A172 (cell line): ENCODE measurements at regions not wholly inside any gene's neighbourhood (a gene's known extent, or its start where the extent isn't known, plus 50 kb on each side); places are given as distances from the start of the nearest gene placed in this dataset.
"Not testable (repeated sequence)": the region's sequence is repeated elsewhere in the genome, so short reads cannot be mapped to it uniquely, and the experiment has no call there.

Experiments
- DNase-seq: peaks from one replicate; pipeline ENCODE4 v3.0.0-alpha.2; 2015; ENCODE audit warnings: low spot score

DNA sequence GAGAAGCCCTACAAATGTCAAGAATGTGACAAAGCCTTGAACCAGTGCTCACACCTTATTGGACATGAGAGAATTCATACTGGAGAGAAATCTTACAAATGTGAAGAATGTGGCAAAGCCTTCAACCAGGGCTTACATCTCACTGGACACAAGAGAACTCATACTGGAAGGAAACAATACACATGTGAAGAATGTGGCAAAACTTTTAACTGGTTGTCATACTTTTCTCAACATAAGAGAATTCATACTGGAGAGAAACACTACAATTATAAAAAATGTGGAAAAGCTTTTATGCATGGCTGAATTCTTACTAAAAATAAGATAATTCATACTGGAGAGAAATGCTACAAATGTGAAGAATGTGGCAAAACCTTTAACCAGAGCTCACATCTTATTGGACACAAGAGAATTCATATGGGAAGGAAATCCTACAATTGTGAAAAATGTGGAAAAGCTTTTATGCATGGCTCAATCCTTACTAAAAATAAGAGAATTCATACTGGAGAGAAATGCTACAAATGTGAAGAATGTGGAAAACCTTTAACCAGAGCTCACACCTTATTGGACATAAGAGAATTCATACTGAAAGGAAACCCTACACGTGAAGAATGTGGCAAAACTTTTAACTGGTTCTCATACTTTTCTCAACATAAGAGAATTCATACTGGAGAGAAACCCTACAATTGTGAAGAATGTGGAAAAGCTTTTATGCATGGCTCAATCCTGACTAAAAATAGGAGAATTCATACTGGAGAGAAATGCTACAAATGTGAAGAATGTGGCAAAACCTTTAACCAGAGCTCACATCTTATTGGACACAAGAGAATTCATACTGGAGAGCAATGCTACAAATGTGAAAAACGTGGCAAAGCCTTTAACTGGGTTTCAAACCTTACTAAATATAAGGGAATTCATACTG, 350.6 kb upstream of the NUPR2 start:
- DNase-seq, result not testable (repeated sequence)

DNA sequence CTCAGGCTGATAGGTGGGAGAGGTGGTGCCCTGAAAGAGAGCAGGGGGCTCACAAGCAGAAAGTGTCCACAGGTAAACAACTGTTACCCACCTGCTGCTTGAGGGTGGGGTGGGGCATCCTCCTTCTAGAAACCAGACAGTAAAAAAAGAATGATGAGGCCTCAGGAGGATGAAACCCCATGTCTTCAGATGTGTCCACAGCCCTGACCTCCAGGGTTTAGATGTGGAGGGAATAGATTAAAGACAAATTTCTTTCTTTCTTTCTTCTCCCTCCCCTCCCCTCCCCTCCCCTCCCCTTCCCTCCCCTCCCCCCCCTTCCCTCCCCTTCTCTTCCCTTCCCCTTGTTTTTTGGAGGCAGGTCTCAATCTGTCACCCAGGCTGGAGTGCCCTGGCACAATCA, 333.5 kb upstream of the NUPR2 start:
- no peak for DNase-seq

DNA sequence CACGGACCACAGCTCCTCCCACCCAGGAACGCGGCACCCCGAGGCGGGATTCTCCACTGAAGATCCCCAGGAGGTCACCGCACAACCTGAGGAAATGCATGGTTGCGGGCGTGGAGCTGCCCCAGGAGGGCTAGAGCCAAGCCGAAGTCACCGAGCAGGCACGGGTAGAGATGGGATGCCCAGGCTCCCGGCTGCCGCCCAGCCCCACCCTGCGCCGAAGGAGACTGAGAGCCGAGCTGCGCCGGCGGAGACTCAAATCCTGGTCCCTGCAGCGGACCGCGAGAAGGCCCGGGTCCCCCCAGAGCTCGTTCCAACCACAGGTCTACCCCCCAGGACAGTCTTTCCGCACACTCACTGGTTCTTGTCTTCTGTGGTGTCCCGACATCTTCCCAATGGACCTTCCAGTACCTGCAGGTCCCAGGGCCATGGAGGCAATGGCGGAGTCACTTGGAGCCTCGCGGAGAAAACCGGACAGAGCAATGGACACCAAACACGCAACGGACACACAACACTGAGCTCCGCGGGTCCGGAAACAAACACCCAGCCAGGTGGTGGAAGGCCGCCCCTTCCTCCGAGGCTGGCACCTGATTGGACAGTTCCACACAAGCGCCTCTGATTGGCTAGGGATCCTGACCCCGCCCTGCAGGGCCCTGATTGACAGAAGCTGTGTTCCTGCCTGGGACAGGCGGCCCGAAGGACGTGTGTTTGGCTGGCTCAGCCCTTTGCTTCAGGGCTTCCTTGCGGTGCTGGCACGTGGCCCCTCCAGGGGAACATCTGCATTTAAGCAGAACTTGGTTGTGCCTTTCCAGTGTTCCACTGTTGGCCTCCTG, 331.9 kb upstream of the NUPR2 start:
- DNase-seq, result no peak

DNA sequence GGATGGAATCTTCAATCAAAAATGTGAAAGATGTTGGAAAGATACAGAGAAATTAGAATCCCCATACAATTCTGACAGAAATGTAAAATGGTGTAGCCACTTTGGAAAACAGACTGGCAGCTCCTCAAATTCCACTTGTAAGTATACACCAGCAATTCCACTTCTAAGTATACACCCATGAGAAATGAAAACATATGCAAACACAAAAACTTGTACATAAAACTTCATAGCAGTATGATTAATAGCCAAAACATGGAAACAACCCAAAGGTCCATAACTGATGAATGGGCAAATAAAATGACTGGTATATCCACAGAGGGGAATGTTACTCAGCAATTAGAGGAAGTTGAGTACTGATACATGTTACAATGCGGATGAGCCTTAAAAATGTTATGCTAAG, 304.3 kb upstream of the NUPR2 start:
- not testable (repeated sequence) for DNase-seq

DNA sequence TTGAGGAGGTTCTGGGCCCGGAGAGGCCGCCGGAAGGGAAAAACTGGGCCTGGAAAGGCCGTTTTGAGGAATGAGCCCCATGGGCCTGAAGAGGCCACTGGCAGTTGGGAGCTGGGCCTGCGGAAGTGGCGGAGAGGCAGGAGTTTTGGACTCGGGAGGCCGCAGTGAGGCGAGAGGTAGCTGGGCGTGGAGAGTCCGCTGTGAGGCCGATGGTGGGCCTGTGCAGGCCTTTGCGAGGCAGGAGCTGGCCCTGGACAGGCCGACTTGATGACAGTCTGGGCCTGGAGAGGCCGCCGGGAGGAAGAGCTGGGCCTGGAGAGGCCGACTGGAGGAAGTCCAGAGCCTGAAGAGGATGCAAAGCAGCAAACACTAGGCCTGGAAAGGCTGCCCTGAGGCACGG, 259.0 kb upstream of the NUPR2 start:
- no peak for DNase-seq

DNA sequence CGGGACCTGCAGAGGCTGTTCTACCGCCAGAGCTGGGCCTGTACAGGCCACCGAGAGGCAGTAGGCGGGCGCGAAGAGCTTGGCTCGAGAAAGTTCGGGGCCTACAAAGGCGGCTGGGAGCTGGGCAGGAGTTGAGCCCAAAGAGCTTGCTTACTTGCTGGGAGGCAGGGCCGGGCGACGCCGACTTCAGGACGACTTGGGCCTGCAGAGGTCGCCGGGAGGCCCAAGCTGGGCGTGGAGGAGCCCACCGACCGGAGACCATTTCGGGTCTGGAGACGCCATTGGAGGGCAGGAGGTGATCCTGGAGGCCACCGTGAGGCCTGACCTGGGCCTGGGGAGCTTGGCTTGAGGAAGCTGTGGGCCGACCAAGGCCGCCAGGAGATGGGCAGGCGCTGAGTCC, 258.4 kb upstream of the NUPR2 start:
- DNase-seq, result not testable (repeated sequence)

DNA sequence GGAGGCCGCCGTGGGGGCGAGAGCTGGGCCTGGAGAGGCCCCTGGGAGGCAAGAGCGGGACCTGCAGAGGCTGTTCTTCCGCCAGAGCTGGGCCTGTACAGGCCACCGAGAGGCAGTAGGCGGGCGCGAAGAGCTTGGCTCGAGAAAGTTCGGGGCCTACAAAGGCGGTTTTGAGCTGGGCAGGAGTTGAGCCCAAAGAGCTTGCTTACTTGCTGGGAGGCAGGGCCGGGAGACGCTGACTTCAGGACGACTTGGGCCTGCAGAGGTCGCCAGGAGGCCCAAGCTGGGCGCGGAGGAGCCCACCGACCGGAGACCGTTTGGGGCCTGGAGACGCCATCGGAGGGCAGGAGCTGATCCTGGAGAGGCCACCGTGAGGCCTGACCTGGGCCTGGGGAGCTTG, 257.1 kb upstream of the NUPR2 start:
- peak; percentile 56 for DNase-seq

DNA sequence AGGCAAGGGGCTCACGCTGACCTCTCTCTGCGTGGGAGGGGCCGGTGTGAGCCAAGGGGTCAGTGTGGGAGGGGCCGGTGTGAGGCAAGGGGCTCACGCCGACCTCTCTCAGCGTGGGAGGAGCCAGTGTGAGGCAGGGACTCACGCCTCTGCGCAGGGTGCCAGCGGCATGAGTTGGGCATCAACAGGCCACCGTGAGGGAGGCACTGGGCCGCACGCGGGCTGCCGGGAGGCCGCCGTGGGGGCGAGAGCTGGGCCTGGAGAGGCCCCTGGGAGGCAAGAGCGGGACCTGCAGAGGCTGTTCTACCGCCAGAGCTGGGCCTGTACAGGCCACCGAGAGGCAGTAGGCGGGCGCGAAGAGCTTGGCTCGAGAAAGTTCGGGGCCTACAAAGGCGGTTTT, 255.6 kb upstream of the NUPR2 start:
- DNase-seq, result not testable (repeated sequence)

DNA sequence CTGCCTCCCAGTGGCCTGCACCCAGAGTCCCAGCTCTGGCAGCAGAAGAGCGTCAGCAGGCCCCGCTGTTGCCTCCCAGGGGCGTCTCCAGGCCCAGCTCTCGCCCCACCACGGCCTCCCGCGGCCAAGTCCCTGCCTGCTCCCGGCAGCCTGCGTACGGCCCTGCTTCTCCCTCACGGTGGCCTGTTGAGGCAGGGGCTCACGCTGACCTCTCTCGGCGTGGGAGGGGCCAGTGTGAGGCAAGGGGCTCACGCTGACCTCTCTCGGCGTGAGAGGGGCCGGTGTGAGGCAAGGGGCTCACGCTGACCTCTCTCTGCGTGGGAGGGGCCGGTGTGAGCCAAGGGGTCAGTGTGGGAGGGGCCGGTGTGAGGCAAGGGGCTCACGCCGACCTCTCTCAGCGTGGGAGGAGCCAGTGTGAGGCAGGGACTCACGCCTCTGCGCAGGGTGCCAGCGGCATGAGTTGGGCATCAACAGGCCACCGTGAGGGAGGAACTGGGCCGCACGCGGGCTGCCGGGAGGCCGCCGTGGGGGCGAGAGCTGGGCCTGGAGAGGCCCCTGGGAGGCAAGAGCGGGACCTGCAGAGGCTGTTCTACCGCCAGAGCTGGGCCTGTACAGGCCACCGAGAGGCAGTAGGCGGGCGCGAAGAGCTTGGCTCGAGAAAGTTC, 254.1 kb upstream of the NUPR2 start:
- not testable (repeated sequence) for DNase-seq

DNA sequence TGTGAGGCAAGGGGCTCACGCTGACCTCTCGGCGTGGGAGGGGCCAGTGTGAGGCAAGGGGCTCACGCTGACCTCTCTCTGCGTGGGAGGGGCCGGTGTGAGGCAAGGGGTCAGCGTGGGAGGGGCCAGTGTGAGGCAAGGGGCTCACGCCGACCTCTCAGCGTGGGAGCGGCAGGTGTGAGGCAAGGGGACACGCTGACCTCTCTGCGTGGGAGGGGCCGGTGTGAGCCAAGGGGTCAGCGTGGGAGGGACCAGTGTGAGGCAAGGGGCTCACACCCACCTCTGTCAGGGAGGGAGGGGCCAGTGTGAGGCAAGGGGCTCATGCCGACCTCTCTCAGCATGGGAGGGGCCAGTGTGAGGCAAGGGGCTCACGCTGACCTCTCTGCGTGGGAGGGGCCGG, 251.7 kb upstream of the NUPR2 start:
- DNase-seq, result not testable (repeated sequence)

DNA sequence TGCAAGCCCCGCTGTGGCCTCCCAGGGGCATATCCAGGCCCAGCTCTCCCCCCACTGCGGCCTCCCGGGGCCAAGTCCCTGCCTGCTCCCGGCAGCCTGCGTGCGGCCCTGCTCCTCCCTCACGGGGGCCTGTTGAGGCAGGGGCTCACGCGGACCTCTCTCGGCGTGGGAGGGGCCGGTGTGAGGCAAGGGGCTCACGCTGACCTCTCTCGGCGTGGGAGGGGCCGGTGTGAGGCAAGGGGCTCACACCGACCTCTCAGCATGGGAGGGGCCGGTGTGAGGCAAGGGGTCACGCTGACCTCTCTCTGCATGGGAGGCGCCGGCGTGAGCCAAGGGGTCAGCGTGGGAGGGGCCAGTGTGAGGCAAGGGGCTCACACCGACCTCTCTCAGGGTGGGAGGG, 251.2 kb upstream of the NUPR2 start:
- DNase-seq, result not testable (repeated sequence)

DNA sequence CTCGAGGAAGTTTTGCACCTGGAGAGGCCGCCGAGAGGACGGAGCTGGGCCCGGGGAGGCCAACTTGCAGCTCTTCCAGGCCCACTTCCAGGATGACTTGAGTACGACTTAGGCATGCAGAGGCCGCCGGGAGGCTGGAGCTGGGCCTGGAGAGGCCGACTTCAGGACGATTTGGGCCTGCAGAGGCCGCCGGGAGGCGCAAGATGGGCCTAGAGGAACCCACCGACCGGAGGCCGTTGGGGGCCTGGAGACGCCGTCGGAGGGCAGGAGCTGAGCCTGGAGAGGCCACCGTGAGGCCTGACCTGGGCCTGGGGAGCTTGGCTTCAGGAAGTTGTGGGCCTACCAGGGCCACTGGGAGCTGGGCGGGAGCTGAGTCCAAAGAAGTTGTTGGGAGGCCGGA, 250.5 kb upstream of the NUPR2 start:
- DNase-seq, result not testable (repeated sequence)

DNA sequence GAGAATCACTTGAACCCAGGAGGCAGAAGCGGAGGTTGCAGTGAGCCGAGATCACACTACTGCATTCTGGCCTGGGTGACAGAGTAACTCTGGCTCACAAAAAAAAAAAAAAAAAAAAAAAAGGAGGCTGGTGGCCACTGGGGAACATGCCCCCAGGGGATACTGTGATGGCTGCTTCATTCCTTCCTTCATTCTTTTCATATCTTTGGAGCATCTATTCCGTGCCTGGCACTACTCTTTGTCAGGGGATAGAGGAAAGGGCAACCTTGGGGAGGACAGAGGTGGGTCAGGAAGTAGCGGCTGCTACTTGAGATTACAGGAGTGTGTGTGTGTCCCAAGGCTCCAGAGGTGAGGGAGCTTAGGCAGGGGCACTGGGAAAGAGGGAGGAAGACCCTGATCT, 236.4 kb upstream of the NUPR2 start:
- not testable (repeated sequence) for DNase-seq

DNA sequence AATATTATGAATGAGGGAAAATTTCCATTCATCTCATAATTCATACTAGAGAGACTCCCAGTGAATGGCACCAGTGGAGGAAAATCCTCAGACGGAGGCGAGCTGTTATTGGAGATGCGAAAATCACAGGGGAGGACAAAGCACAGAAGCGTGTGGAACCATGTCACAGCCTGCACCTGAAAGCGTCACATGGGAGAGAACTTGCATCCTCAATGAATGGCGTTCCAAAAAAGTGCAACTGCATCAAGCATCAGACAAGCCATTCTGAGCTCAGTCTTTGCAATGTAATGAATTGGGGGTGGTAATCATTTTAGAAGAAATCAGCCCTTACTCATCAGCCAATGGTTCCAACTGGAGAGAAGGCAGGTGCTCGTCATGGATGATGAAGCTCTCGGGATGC, 235.0 kb upstream of the NUPR2 start:
- DNase-seq, result not testable (repeated sequence)

DNA sequence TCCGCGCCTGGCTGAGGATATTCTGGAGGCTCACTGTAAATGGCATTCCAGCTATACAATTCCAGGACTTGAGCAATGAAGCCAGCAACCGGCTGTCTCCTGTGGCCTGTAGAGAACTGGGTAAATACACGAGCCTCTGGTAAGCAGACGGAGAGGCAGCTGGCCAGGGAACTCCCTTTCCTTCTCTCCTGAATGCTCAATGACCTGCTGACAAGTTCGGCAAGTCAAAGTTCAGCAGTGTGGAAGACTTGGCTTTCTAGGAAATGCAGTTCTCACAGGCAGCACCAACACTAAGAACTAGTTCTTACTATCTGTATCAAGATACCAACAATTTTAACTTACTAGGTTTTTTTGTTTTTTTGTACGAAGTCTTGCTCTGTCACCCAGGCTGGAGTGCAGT, 232.1 kb upstream of the NUPR2 start:
- DNase-seq, result not testable (repeated sequence)

DNA sequence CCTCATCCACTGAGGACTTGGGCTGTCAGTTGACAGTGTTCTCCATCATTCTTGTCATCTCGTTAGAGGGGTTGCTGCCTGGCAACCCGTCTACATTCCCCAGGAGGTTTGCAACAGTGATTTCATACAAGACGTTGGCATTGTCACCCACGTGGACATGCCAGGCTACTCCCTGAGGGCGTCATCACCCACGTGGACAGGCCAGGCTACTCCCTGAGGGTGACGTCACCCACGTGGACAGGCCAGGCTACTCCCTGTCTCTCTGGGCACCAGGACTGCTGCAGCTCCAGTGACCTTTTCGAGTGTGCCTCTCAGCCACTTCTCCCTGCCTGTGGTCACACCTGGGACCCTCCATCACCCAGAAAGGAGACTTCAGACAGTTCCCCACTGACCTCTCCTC, 212.1 kb upstream of the NUPR2 start:
- DNase-seq, result peak; percentile 8

DNA sequence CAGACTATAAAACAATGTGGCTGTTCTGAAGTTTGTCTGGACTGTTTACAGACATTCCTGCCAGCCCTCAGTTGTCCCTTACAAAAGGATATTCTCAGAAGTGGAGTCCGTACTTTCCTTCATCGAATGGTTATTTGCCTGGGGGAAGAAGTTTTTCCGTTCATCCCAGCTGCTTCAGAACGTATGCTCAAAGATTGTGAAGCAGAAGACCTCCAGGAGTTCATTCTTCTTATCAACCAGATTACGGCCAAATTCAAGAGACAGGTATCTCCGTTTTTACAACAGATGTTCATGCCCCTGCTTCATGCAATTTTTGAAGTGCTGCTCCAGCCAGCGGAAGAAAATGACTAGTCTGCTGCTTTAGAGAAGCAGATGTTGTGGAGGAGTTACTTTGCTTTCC, 174.3 kb upstream of the NUPR2 start:
- DNase-seq, result no peak

DNA sequence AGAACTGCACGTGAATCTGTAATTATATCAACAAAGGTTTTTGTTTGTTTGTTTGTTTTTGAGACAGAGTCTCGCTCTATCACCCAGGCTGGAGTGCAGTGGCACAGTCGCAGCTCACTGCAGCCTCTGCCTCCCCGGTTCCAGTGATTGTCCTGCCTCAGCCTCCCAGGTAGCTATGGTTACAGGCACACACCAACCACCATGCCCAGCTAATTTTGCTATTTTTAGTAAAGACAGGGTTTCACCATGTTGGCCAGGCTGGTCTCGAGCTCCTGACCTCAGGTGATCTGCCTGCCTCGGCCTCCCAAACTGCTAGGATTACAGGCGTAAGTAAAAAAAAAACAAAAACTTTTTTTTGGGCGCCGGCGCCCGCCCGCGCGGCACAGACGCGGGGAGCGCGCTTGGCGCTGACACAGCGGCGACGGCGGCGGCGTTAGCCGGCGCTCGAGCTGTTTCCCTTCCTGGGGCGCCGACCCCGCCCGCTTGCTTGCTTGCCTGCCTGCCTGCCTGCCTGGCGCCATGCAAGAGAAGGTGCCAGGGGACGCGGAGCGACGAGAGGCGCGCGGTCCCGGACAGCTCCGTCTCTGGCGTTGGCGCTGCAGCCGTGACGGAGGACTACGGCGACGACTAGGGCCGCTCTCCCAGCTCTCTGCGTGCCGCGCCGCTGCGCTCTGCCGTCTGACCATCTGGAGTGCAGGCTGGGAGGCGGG, 171.4 kb upstream of the NUPR2 start:
- DNase-seq, result no peak

DNA sequence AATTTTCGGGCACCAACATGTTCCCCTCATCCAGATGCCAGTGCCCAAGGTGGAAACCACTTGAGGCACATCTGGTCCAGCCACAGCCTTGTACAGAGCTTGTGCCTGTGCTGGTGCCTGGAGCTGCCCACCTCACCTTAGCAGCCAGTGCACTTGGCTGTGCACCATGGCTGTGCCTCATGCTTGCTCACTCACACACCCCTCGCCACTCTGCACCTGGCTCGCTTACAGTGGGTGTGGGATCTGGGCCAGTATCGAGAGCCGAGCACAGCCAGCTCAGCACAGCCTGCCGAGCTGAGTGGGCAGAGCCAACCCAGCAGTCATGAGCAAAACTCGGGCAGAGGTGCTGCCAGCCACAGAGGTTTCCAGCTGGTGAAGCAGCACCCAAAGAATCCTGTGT, 139.9 kb upstream of the NUPR2 start:
- no peak for DNase-seq

DNA sequence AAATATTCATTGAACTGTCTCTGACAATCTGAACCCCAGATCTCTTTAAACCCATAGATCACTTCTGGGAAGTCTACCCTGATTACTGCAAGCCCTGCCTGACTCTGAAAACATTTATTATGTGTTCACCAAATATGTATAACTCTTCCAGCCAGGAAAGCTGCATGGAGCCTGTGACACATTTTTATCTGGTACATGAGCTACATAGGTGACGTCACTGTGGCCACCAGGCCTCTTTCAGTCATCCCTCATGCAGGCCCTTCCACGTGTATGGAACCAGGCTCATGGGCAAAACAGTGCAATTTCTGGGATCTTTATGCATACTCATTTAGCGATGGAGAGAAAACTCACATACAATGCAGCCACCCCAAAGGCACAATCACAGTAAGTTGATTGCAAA, 133.9 kb upstream of the NUPR2 start:
- DNase-seq, result no peak

DNA sequence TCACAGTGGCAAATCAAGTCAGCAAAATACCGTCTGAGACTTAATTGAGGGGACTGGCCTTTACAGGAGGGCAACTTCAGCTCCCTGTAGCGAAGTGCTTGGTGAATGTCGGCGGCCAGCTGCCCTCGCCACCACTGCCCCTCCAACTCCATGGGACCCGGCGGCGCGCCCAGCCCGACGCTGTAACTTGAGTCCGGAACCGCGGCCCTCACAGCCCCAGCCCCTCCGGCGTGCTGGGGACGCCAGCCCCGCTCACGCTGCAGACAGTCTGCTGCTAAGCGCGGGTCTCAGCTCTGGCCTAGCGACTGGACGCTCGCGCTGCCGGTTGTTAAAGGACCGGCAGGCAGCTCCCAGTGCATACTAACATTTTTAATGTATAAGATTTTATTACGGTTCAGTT, 113.4 kb upstream of the NUPR2 start:
- no peak for DNase-seq

DNA sequence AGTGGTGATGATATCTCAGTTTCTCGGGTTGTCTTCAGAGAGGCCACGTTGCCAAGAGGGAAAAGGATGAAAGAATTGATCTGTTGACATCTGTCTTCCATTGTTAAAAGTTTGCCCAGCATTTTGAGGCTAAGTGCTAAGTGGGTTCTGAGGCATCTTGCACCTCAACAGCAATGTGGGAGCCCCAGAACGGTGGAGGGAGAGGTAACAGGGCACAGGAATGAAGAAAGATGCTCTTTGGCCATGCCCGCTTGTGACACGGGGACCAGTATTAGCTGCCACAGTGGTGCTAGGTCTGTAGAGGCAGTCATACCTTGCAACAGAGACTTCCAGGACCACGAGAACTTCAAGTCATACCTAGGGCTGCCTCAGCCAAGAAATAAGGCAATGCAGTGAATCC, 106.6 kb upstream of the NUPR2 start:
- DNase-seq, result no peak
